GM12878 (cell line): ENCODE measurements at regions not wholly inside any gene's neighbourhood (a gene's known extent, or its start where the extent isn't known, plus 50 kb on each side); places are given as distances from the start of the nearest gene placed in this dataset.

Experiments
- ATAC-seq: fragments of 200-7000 bp; cut with Tn5 transposase; 3 replicates; pipeline ENCODE4 v1.9.1; 2020; ENCODE audit warnings: mild to moderate bottlenecking, moderate library complexity
- BruUV-seq: library from RNA; stranded (reverse); fragments of 400-500 nt; replicated peaks from 2 replicates; lab custom pipeline; 2021; lab: Mats Ljungman, UMichigan
- CTCF ChIA-PET: fragments of 300-600 bp; sonication (Branson Sonifier 250); formaldehyde crosslinking; extraction: SDS; loops from one replicate; lab custom pipeline; 2021; ENCODE audit warnings: inconsistent platforms; lab: Yijun Ruan, JAX
- POLR2A ChIA-PET: fragments of 350-600 bp; formaldehyde crosslinking; extraction: SDS; loops from one replicate; lab custom pipeline; 2021; ENCODE audit warnings: inconsistent platforms; lab: Charles Lee
- RAD21 ChIA-PET: fragments of 300-600 bp; sonication (Branson Sonifier 250); formaldehyde crosslinking; loops from one replicate; lab custom pipeline; 2023; ENCODE audit warnings: antibody characterized with exemption; ENCODE audit not compliant: unreplicated experiment; lab: Charles Lee
- SMC1A ChIA-PET: fragments of 300-600 bp; sonication (Branson Sonifier 250); formaldehyde crosslinking; loops from one replicate; lab custom pipeline; 2023; ENCODE audit not compliant: unreplicated experiment, uncharacterized antibody; lab: Charles Lee
- DNase-seq: peaks from one replicate; pipeline ENCODE4 v3.0.0-alpha.2; 2011; ENCODE audit warnings: low read depth, low spot score
- FAIRE-seq: peaks from 3 replicates; lab custom pipeline; 2011; peaks lifted over from hg19 to GRCh38; lab: Jason Lieb, UNC
- H2AFZ ChIP-seq: 2 replicates; pipeline ENCODE4 v1.6.0; 2011; ENCODE audit warnings: low read depth, low read length, control low read depth; ENCODE audit not compliant: control insufficient read depth
- H3K27ac ChIP-seq: 2 replicates; pipeline ENCODE4 v1.5.1; 2011; ENCODE audit warnings: control low read depth; ENCODE audit not compliant: control insufficient read depth, insufficient read depth
- H3K27me3 ChIP-seq, 2 experiments: replicated peaks in 1 of 2; 2 replicates each; pipeline versions ENCODE4 v1.6.0 to v1.6.1; 2011; ENCODE audit warnings: low read length in 1 of 2; ENCODE audit not compliant: control insufficient read depth in 2 of 2, insufficient read depth in 2 of 2
- H3K36me3 ChIP-seq, 2 experiments: 2 replicates each; pipeline ENCODE4 v1.5.1; 2011; ENCODE audit warnings: low read length in 1 of 2; ENCODE audit not compliant: control insufficient read depth in 2 of 2, insufficient read depth in 2 of 2
- H3K4me1 ChIP-seq: 2 replicates; pipeline ENCODE4 v1.6.1; 2011; ENCODE audit warnings: mild to moderate bottlenecking, low read length, moderate library complexity, mixed read lengths; ENCODE audit not compliant: control insufficient read depth, insufficient read depth
- H3K4me2 ChIP-seq: 2 replicates; pipeline ENCODE4 v1.6.0; 2011; ENCODE audit warnings: control low read depth; ENCODE audit not compliant: control insufficient read depth, insufficient read depth
- H3K4me3 ChIP-seq: fragments of 200-600 bp; sonication (generic); 2 replicates; pipeline ENCODE4 v1.5.1; 2016
- H3K79me2 ChIP-seq: 2 replicates; pipeline ENCODE4 v1.6.0; 2011; ENCODE audit warnings: low read length; ENCODE audit not compliant: control insufficient read depth, insufficient read depth
- H3K9ac ChIP-seq: 2 replicates; pipeline ENCODE4 v1.8.0; 2011; ENCODE audit warnings: low read length, control low read depth, mixed read lengths; ENCODE audit not compliant: control insufficient read depth, insufficient read depth
- H3K9me3 ChIP-seq: replicated peaks from 3 replicates; pipeline ENCODE4 v1.5.1; 2011; ENCODE audit warnings: mild to moderate bottlenecking, low read length; ENCODE audit not compliant: control insufficient read depth, insufficient read depth
- H4K20me1 ChIP-seq: 2 replicates; pipeline ENCODE4 v1.6.0; 2011; ENCODE audit not compliant: control insufficient read depth, insufficient read depth
- CBX5 ChIP-seq: sonication (generic); IDR thresholded peaks from 2 replicates; pipeline ENCODE4 v1.6.1; 2016; ENCODE audit warnings: low read depth, moderate library complexity, mild to moderate bottlenecking, inconsistent platforms
- CHD2 ChIP-seq: IDR thresholded peaks from 2 replicates; pipeline ENCODE4 v1.6.1; 2011; ENCODE audit warnings: low read depth, low read length, improper control_type of control experiment, borderline replicate concordance
- EZH2 ChIP-seq: IDR thresholded peaks from 2 replicates; pipeline ENCODE4 v1.6.1; 2012; ENCODE audit warnings: low read depth, mild to moderate bottlenecking, control low read depth, inconsistent platforms, low read length, borderline replicate concordance; ENCODE audit not compliant: control insufficient read depth
- HDAC2 ChIP-seq: fragments of 200-600 bp; sonication (generic); IDR thresholded peaks from 2 replicates; pipeline ENCODE4 v1.6.1; 2017
- IKZF2 ChIP-seq, 2 experiments: fragments of 450-650 bp; IDR thresholded peaks; 2 replicates each; pipeline ENCODE4 v1.6.1; 2017; ENCODE audit warnings: mild to moderate bottlenecking in 2 of 2, moderate library complexity in 2 of 2
- JUND ChIP-seq: IDR thresholded peaks from 2 replicates; pipeline ENCODE4 v1.6.1; 2012; ENCODE audit warnings: low read depth, mild to moderate bottlenecking, low read length, improper control_type of control experiment, moderate library complexity
- NR2C1 ChIP-seq: fragments of 450-650 bp; IDR thresholded peaks from 2 replicates; pipeline ENCODE4 v1.6.1; 2017; ENCODE audit warnings: antibody characterized with exemption, mild to moderate bottlenecking, moderate library complexity
- NR2F1 ChIP-seq: fragments of 450-650 bp; conservative IDR thresholded peaks from 2 replicates; pipeline ENCODE4 v1.6.1; 2017; ENCODE audit warnings: mild to moderate bottlenecking
- NRF1 ChIP-seq: conservative IDR thresholded peaks from 2 replicates; pipeline ENCODE4 v1.6.1; 2011; ENCODE audit warnings: mild to moderate bottlenecking, low read depth, low read length, improper control_type of control experiment
- SMC3 ChIP-seq: IDR thresholded peaks from 2 replicates; pipeline ENCODE4 v1.6.1; 2011; ENCODE audit warnings: low read length, improper control_type of control experiment, borderline replicate concordance
- USF2 ChIP-seq: IDR thresholded peaks from 2 replicates; pipeline ENCODE4 v1.6.1; 2011; ENCODE audit warnings: low read depth, low read length, improper control_type of control experiment, borderline replicate concordance
- ZNF207 ChIP-seq: fragments of 450-650 bp; IDR thresholded peaks from 2 replicates; pipeline ENCODE4 v1.6.1; 2014; ENCODE audit warnings: antibody characterized with exemption, mild to moderate bottlenecking, borderline replicate concordance
- WGBS: methylation state at CpG from one replicate; pipeline ENCODE4 v1.1.6; 2016; ENCODE audit warnings: low lambda C conversion rate; ENCODE audit not compliant: insufficient replicate concordance, insufficient coverage; ENCODE audit errors: missing lambda C conversion rate; 5-methylcytosine and 5-hydroxymethylcytosine counted together
- in situ Hi-C: fragments of 300-500 bp; cut with MboI; formaldehyde crosslinking; loops from 9 replicates; pipeline ENCODE4 v1.14.3; 2018; ENCODE audit warnings: mixed read lengths
- intact Hi-C: fragments of 100-400 bp; cut with micrococcal nuclease; formaldehyde crosslinking; loops from one replicate; pipeline ENCODE4 v1.14.2; 2022; ENCODE audit not compliant: unreplicated experiment

GRCh38 chr11:112343368-112344039 lies 82.8 kb upstream of the PLET1 start (continued):
- TF ChIP-seq SMC3 (no peak), IKZF2 (IDR thresholded peaks at IDR 0.05) (no peak)
- TF ChIP-seq, all 136 proteins: peak for 0

- Histone ChIP-seq H3K79me2 (no peaks in the 10 kb centered on the region), H4K20me1 (no peaks in the 10 kb centered on the region), H3K4me3 (no peak overlapping the region), H3K36me3 (no peaks in the 10 kb centered on the region), H3K9me3 (no peaks in the 10 kb centered on the region), H3K27ac (no peak overlapping the region), H2AFZ (no peak overlapping the region), H3K27me3 (no peaks in the 10 kb centered on the region), H3K9ac (no peak overlapping the region), H3K4me2 (no peak overlapping the region), H3K4me1 (0 out of 2 replicates have a peak, but pooled peaks cover 4% of the 10 kb centered on the region)
- no TSS peak for BruUV-seq
- POLR2A ChIA-PET: no interaction called here
- in situ Hi-C loops (no loop called here), intact Hi-C loops (no loop called here)
- no peak for FAIRE-seq
- TF ChIP-seq USF2 (no peak), CHD2 (no peak), ZNF207 (no peak), HDAC2 (no peak), NR2C1 (no peak), NR2F1 (no peak), EZH2 (no peak), JUND (no peak), CBX5 (no peak), NRF1 (no peak)
- RAD21 ChIA-PET: no interaction called here
- SMC1A ChIA-PET: interaction anchor here (0.6 kb wide), 1 partner anchor 253 kb away, joined by 3 read pairs; no protein-coding TSS in a partner anchor
- 0% methylated on average over 1 of the region's 1 CpG for WGBS
- CTCF ChIA-PET: no interaction called here
- ATAC-seq: no peak
- no peak for DNase-seq
Observed at GRCh38 chr11:112344040-112344413, 83.4 kb upstream of the PLET1 start.
